Activated naive CD4-positive, alpha-beta T cell treated with anti-CD3 and anti-CD28 coated beads, Interleukin-2, amount 50 U/mL, for 24 hours (primary cell): ENCODE measurements at regions not wholly inside any gene's neighbourhood (a gene's known extent, or its start where the extent isn't known, plus 50 kb on each side); places are given as distances from the start of the nearest gene placed in this dataset.

ENCODE experiments used
- H3K27ac Mint-ChIP-seq: one replicate; pipeline ENCODE4 v1.8.0; 2021; ENCODE audit warnings: mild to moderate bottlenecking, mixed read lengths
- H3K27me3 Mint-ChIP-seq: one replicate; pipeline ENCODE4 v1.8.0; 2021; ENCODE audit warnings: mixed read lengths
- H3K36me3 Mint-ChIP-seq: one replicate; pipeline ENCODE4 v1.8.0; 2021; ENCODE audit warnings: mixed read lengths
- H3K4me1 Mint-ChIP-seq: one replicate; pipeline ENCODE4 v1.8.0; 2021; ENCODE audit warnings: mixed read lengths
- H3K4me3 Mint-ChIP-seq: one replicate; pipeline ENCODE4 v1.8.0; 2021; ENCODE audit warnings: mild to moderate bottlenecking, mixed read lengths
- H3K9me3 Mint-ChIP-seq: one replicate; pipeline ENCODE4 v1.8.0; 2021; ENCODE audit warnings: mixed read lengths

- no peak overlapping the region for H3K4me3 Mint-ChIP-seq
- no peaks in the 10 kb centered on the region for H3K36me3 Mint-ChIP-seq
- no peak overlapping the region for H3K27ac Mint-ChIP-seq
- no peaks in the 10 kb centered on the region for H3K4me1 Mint-ChIP-seq
- H3K9me3 Mint-ChIP-seq, result peaks cover 5% of the 10 kb centered on the region
- H3K27me3 Mint-ChIP-seq, result no peaks in the 10 kb centered on the region
Observed at GRCh38 chr3:148087601-148088371, 609.9 kb upstream of the AGTR1 start.

GRCh38 chr3:148089171-148089570 lies 608.5 kb upstream of the AGTR1 start:
- Mint-ChIP-seq H3K27ac (no peak overlapping the region), H3K4me1 (no peaks in the 10 kb centered on the region), H3K9me3 (peaks cover 5% of the 10 kb centered on the region), H3K4me3 (no peak overlapping the region), H3K36me3 (no peaks in the 10 kb centered on the region), H3K27me3 (no peaks in the 10 kb centered on the region)

DNA sequence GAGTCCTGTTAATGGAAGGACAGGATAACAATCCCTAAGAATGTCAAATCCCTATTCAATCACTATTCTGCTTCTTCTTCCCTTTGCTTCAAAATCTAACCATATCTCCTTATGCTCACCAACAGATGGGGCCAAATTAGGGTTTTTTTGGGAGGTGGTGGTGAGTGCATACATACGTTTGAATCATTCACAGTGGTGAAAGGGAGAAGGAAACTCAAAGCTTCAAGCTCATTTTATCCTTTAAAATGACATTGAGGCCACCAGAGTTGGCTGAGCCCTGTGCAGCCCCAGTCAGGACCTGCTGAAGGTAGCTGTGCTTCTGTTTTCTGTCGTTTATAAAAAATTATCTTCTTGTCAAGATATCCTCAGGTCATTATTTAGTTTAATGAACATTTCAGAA lies 607.5 kb upstream of the AGTR1 start:
- no peaks in the 10 kb centered on the region for H3K4me1 Mint-ChIP-seq
- H3K9me3 Mint-ChIP-seq, result peaks cover 8% of the 10 kb centered on the region
- H3K4me3 Mint-ChIP-seq, result no peak overlapping the region
- H3K36me3 Mint-ChIP-seq, result no peaks in the 10 kb centered on the region
- H3K27me3 Mint-ChIP-seq, result no peaks in the 10 kb centered on the region
- H3K27ac Mint-ChIP-seq, result no peak overlapping the region

GRCh38 chr3:148092624-148093347 lies 604.9 kb upstream of the AGTR1 start:
- no peak overlapping the region for H3K4me3 Mint-ChIP-seq
- H3K9me3 Mint-ChIP-seq, result peaks cover 8% of the 10 kb centered on the region
- no peak overlapping the region for H3K27ac Mint-ChIP-seq
- H3K4me1 Mint-ChIP-seq, result no peaks in the 10 kb centered on the region
- no peaks in the 10 kb centered on the region for H3K36me3 Mint-ChIP-seq
- no peaks in the 10 kb centered on the region for H3K27me3 Mint-ChIP-seq

DNA sequence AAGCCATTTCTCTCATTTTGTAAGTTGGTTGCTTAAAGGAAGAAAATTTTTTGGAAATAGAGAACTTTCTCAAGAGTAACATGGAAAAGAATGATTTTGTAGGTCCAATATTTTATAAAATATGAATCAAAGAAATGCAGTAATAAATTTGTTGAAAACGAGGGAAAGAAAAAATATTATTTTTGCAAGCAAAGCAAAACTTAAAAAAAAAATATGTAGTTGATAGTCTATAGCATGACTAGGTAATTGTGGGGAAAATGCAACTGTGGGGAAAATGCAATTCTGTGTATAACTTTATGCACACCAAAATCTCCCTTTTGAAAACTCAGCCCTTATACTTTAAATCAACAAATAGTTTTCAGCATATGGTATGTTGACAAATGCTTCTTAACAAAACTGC lies 604.0 kb upstream of the AGTR1 start:
- peaks cover 8% of the 10 kb centered on the region for H3K9me3 Mint-ChIP-seq

DNA sequence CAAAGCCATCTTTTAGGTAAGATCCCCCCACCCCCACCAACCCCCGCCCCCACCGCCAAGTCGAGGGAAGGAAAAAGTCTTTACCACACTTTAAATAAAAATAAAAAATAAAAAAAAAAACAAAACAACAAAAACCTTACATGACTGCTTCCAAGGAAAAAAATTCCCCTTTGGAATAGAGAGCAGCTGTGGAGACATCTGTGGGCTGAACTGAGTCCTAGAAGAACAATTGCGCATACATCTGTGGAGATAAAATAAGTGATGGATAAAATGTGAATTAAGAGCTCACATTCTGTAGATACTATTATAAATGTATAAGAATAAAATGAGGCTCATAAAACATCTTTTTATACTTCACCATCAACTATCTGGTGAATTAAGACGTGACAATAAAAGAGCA lies 601.7 kb upstream of the AGTR1 start:
- Mint-ChIP-seq H3K27ac (no peak overlapping the region), H3K4me3 (no peak overlapping the region), H3K36me3 (no peaks in the 10 kb centered on the region), H3K4me1 (no peaks in the 10 kb centered on the region), H3K27me3 (no peaks in the 10 kb centered on the region), H3K9me3 (peaks cover 10% of the 10 kb centered on the region)

More for the DNA sequence above, 604.0 kb upstream of the AGTR1 start:
- Mint-ChIP-seq H3K4me1 (no peaks in the 10 kb centered on the region), H3K4me3 (no peak overlapping the region), H3K27ac (no peak overlapping the region), H3K27me3 (no peaks in the 10 kb centered on the region), H3K36me3 (no peaks in the 10 kb centered on the region)

GRCh38 chr3:148100476-148100875 lies 597.2 kb upstream of the AGTR1 start:
- H3K36me3 Mint-ChIP-seq, result no peaks in the 10 kb centered on the region
- H3K27me3 Mint-ChIP-seq, result no peaks in the 10 kb centered on the region
- peaks cover 8% of the 10 kb centered on the region for H3K9me3 Mint-ChIP-seq
- no peak overlapping the region for H3K27ac Mint-ChIP-seq
- no peaks in the 10 kb centered on the region for H3K4me1 Mint-ChIP-seq
- H3K4me3 Mint-ChIP-seq, result no peak overlapping the region

DNA sequence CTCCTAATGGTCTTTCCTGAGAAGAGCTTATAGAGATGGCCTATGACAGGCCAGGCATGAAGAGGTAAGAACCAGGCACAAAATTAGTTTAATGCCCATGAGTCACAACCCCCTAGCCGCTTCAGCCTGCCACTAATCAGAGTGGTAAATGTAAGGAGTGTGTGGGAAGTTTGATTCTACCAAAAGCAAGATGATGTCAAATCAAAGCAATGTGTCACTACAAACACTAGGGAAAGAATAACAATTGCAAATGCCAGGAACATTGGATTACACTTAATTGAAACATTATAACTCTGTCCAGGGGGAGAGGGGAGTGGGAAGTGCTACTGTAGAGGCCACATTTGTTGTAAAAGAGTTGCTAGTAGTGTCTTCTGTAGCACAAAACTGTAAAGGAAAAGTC lies 596.6 kb upstream of the AGTR1 start:
- no peaks in the 10 kb centered on the region for H3K36me3 Mint-ChIP-seq

GRCh38 chr3:148102156-148102555 lies 595.5 kb upstream of the AGTR1 start:
- no peaks in the 10 kb centered on the region for H3K4me1 Mint-ChIP-seq
- no peaks in the 10 kb centered on the region for H3K36me3 Mint-ChIP-seq
- H3K27ac Mint-ChIP-seq, result no peak overlapping the region
- H3K4me3 Mint-ChIP-seq, result no peak overlapping the region
- no peaks in the 10 kb centered on the region for H3K27me3 Mint-ChIP-seq
- peaks cover 8% of the 10 kb centered on the region for H3K9me3 Mint-ChIP-seq

More for the DNA sequence above, 596.6 kb upstream of the AGTR1 start:
- Mint-ChIP-seq H3K4me3 (no peak overlapping the region), H3K27ac (no peak overlapping the region), H3K27me3 (no peaks in the 10 kb centered on the region), H3K9me3 (peaks cover 8% of the 10 kb centered on the region), H3K4me1 (no peaks in the 10 kb centered on the region)

DNA sequence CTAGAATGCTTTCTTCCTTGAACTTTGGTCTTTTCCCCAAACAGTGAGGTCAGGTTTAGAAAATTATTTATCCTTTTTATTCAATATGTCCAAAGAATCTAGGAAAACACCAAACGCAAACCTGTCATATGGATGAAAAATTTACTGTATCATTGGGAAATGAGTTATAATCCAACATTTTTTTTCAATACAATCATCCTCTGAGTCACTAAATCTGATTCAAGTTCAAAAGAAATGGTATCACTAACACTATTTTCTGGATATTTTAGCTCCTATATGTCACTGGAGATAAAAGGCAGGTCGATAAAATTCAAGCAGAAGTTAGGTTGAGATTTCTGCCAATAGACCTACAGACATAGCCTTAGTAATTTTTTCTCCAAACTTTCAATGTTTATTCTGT lies 591.6 kb upstream of the AGTR1 start:
- H3K36me3 Mint-ChIP-seq, result no peaks in the 10 kb centered on the region
- no peak overlapping the region for H3K4me3 Mint-ChIP-seq
- H3K27ac Mint-ChIP-seq, result no peak overlapping the region
- no peaks in the 10 kb centered on the region for H3K27me3 Mint-ChIP-seq
- H3K9me3 Mint-ChIP-seq, result peaks cover 5% of the 10 kb centered on the region
- H3K4me1 Mint-ChIP-seq, result no peaks in the 10 kb centered on the region

GRCh38 chr3:148126956-148127355 lies 570.7 kb upstream of the AGTR1 start:
- Mint-ChIP-seq H3K36me3 (no peaks in the 10 kb centered on the region), H3K4me3 (no peak overlapping the region), H3K4me1 (no peaks in the 10 kb centered on the region), H3K27me3 (no peaks in the 10 kb centered on the region), H3K27ac (no peak overlapping the region), H3K9me3 (no peaks in the 10 kb centered on the region)

DNA sequence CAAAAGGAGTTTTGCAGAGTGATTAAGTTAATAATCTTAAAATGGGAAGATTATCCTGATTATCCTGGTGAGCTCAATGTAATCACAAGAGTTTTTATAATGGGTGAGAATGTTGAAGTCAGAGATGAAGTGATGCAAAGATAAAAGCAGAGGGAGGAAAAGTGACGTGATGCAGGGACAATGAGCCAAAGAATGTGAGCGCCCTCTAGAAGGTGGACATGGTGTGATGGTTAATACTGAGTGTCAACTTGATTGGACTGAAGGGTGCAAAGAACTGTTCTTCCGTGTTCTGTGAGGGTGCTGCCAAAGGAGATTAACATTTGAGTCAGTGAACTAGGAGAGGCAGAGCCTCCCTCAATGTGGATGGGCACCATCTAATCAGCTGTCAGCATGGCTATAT lies 569.6 kb upstream of the AGTR1 start:
- no peaks in the 10 kb centered on the region for H3K4me1 Mint-ChIP-seq
- H3K27me3 Mint-ChIP-seq, result no peaks in the 10 kb centered on the region
- no peak overlapping the region for H3K27ac Mint-ChIP-seq
- no peaks in the 10 kb centered on the region for H3K9me3 Mint-ChIP-seq
- no peak overlapping the region for H3K4me3 Mint-ChIP-seq
- no peaks in the 10 kb centered on the region for H3K36me3 Mint-ChIP-seq

DNA sequence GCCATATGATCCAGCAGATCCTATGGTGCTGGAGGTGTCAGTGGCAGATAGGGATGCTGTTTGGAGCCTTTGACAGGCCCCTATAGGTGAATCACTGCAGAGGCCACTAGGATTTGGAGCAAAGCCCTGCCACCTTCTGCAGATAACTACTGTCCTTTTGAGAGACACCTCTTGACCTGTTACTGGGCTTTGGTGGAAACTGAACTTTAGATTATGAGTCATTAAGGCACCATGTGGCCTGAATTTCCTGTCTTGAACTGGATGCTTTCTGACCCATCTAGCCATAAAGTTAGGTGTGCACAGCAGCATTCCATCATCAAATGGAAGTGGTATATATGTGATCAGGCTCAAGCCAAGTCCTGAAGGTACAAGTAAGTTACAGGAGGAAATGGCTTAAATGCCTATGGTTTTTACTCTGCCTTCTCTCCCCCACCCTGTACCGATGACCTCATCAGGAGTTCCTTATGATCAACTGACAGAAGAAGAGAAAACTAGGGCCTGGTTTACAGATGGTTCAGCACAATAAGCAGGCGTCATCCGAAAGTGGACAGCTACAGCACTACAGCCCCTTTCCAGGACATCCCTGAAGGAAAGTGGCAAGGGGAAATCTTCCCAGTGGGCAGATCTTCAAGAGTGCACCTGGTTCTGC lies 565.6 kb upstream of the AGTR1 start:
- no peak overlapping the region for H3K27ac Mint-ChIP-seq
- H3K4me1 Mint-ChIP-seq, result no peaks in the 10 kb centered on the region
- no peak overlapping the region for H3K4me3 Mint-ChIP-seq
- H3K36me3 Mint-ChIP-seq, result no peaks in the 10 kb centered on the region
- H3K9me3 Mint-ChIP-seq, result no peaks in the 10 kb centered on the region
- H3K27me3 Mint-ChIP-seq, result no peaks in the 10 kb centered on the region

DNA sequence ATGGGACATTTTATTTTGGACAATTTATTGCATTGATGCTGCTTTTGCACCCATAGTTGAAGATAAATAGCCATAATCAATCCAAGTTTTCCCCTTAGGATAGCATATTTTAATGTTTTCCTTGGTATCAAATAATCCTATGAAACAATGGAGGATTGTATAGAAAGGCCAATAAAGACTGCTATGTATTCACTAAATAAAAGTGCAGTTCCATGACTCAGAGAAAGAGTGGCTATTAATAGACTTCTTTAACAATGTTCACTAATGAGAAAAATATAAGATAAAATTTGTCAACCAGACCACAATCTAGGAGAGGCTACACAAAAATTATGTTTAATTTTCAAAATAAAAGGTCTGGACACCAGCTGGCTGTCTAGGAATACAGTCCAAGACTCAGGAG lies 560.9 kb upstream of the AGTR1 start:
- Mint-ChIP-seq H3K9me3 (peaks cover 5% of the 10 kb centered on the region), H3K36me3 (no peaks in the 10 kb centered on the region), H3K4me1 (no peaks in the 10 kb centered on the region), H3K4me3 (no peak overlapping the region), H3K27me3 (no peaks in the 10 kb centered on the region), H3K27ac (no peak overlapping the region)

DNA sequence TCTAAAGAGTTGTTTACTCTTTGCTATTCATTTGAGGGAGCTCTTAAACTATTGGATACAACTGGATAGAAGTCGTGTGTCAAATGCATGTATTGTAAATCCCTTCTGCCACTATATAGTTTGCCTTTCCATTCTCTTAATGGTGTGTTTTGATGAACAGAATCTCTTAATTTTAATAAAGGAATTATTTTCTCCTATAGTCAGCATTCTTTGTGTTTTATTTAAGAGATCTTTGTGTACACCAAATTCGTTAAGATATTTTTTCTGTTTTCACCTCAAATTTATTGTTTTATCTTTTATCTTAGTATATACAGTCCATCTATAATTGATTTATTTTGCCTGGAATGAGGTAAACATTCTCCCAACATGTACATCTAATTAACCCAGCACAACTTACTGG lies 551.5 kb upstream of the AGTR1 start:
- Mint-ChIP-seq H3K4me1 (no peaks in the 10 kb centered on the region), H3K27me3 (no peaks in the 10 kb centered on the region), H3K27ac (no peak overlapping the region), H3K4me3 (no peak overlapping the region), H3K9me3 (peaks cover 7% of the 10 kb centered on the region), H3K36me3 (no peaks in the 10 kb centered on the region)
